SKM-1 treated with dmso at 0.1 percent for 144 hours (cell line): ENCODE measurements at regions not wholly inside any gene's neighbourhood (a gene's known extent, or its start where the extent isn't known, plus 50 kb on each side); places are given as distances from the start of the nearest gene placed in this dataset.
A peak's percentile ranks its signal among the peaks of the same experiment; 100 is the strongest.
"Not testable (repeated sequence)": the region's sequence is repeated elsewhere in the genome, so short reads cannot be mapped to it uniquely, and the experiment has no call there.

Experiments used
- DNase-seq: peaks from one replicate; lab custom pipeline; 2025; ENCODE audit not compliant: unreplicated experiment; lab: John Stamatoyannopoulos, UW

DNA sequence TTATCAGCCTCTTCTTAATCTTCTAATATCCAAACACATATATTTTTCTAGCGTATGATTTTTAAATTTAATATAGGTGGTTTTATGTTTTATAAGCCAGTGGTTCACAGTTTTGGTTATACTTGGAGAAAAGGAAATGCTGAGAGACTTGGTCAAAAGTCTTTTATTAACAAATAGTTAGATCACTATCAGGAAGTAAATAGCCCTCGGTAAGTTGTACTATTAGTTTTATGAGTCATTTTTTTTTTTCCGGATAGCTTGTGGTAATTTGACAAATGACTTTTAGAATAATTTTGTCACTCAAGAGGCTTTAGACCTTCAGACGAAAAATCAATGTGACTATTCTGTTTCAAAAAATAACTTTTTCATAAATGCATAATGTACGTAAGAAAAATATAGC, 232.2 kb upstream of the ROBO1 start:
- no peak for DNase-seq

DNA sequence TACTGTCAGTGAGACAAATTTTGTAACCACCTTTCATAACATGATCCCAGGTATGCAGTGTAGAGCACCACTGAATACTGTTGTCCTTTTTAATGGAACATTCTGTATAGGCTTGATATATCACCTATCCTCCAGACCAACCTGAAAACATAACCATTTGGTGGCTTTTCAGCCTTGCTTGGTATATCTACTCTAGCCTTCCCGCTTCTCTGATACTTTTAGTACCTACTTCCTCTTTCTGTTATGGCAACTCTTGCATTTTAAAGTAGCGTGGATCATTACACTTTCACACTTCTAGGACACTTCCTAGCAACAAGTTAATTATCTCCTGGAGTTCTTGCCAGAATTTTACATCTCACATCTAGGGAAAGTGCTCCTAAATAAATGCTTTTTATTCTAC, 226.6 kb upstream of the ROBO1 start:
- peak; percentile 21 for DNase-seq

DNA sequence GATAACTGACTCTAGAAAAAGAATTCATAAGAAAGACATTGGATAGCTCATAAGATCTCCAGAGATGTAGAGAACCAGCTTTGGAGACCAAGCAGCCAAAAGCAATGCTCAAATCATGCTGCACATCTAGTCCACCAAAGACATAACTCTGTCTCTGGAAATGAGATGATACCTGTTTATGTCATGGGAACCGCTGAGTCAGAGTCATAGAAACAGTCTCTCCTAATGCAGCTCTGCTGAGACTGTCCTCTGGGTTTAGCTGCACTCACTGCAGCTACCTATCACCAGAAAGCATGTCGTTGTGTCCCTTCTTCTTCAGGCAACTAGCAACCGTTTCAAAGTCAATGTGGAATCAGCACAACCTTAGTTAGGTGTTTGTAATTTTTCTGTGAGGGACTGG, 218.5 kb upstream of the ROBO1 start:
- no peak for DNase-seq

GRCh38 chr3:79985816-79986215, 218.0 kb upstream of the ROBO1 start:
- no peak for DNase-seq

DNA sequence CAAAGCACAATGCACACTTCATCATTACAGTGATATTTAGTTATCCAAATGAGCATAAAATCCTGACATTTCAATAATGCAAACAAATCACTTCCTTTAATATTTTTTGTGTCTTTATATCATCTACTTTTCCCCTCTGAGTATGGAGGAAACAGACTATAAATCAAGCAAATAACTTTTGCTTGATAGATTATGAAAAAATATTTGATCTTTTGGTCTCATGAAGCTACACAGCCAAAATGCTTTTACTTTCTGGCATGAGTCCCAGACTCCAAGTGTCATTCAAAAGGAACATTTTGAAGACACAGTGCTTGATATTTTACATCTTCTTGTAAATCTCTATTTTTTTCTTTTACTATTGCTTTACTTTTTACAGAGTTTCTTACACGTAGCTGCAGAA, 215.3 kb upstream of the ROBO1 start:
- no peak for DNase-seq

- no peak for DNase-seq
Observed at GRCh38 chr3:79979990-79980389, 212.2 kb upstream of the ROBO1 start.

- DNase-seq: no peak
Observed at GRCh38 chr3:79976466-79976865, 208.7 kb upstream of the ROBO1 start.

DNA sequence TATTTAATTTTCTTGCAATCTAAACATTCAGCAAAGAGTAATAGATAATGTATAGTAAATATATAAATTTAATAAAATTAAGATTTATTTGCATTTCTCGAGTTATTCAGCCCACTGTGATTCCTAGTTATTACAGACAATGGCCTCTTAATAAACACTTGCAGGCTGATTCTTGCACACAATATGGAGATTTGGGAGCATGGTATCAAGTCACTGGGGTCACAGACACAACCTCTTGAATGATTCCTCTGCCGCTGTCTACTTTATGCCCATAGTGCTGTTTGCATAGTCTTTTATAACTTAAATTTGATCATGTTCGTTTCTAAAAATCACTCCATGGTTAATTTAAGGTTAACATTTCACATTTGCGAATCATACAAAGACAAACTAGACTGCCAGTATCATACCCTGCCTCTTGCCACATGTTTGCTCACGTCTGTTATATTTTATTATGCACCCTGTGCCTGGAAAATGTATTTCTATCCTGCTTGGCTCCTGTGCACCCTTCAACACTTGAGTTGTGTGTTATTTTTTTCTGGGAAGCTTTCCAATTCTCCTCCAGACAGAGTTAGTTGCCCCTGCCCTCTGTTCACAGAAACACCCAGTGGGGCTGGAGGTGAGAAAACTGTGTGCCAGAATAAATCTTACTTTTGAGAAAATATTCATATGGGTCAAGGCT, 206.3 kb upstream of the ROBO1 start:
- no peak for DNase-seq

- DNase-seq: no peak
Observed at GRCh38 chr3:79973482-79973881, 205.7 kb upstream of the ROBO1 start.

DNA sequence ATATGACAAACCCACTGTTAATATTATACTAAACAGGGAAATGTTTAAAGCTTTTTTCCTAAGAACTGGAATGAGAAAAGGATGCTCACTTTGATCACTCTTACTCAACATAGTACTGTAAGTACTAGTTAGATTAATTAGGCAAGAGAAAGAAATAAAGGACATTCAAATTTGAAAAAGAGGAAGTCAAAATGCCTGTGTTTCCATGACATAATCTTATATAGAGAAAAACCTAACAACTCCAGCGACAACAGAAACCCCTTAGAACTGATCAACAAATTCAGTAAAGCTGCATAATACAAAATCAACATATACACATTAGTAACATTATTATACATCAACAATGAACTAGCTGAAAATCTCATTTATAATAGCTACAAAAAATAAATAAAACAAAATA, 200.6 kb upstream of the ROBO1 start:
- peak; percentile 7 for DNase-seq

DNA sequence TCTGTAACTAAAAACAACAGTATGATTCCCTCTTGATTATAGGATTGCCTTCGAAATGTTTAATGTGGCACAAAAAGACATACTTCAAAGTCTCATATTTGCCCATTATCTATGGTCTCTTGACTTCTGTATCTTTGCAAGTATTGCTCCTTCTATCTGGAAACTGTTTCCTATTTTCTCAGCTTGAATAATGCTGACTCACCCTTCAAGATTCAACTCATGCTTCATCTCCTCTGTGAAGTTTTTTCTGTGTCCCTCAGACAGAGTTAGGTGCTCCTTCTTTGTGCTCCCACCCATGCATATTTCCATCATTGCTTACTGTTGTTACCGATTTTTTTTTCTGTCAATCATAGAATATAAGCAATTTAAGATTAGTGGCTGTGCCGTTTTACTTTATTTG, 192.8 kb upstream of the ROBO1 start:
- DNase-seq: no peak

GRCh38 chr3:79957066-79957465, 189.3 kb upstream of the ROBO1 start:
- no peak for DNase-seq

DNA sequence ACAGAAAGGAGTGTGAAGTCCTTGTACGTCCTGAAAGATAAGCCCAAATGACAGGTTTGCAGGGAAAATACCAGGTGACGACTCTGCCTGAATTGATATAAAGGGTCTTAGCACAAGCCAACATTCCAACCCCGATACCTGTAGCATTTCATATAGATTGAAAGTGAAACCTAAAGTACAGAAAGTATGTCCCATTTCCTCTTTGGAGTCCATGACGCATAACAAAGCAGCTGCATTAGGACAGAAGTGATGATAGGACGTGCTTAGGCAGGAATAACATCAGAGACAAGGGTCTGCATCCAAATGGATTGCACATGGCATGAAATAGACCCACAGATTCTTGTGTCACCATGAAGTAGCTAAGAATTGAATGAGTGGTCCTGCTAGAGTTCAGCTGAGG, 187.0 kb upstream of the ROBO1 start:
- no peak for DNase-seq

DNA sequence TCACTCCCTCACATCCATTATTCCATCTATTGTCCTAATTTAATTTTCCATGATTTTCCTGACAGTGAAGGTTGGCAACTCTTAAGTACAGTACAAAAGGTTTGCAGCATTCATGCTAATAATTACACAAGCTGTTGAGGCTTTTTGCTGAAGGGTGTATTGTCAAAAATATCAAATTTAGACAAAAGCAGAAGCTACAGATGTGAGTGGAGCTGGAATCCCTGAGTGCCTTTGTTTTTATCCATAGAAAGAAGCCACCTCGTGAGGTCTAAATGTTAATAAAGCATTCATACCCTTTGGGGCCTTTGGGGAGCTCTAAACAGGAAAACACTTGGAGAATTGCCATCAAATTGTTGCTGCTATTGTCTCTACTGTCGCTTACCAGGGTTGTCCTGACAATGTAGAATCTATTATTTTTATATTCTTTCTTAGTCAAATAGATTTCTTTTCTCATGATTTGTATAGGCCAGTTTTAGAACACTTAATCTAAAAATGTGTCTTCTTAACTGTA, 185.8 kb upstream of the ROBO1 start:
- DNase-seq: no peak

DNA sequence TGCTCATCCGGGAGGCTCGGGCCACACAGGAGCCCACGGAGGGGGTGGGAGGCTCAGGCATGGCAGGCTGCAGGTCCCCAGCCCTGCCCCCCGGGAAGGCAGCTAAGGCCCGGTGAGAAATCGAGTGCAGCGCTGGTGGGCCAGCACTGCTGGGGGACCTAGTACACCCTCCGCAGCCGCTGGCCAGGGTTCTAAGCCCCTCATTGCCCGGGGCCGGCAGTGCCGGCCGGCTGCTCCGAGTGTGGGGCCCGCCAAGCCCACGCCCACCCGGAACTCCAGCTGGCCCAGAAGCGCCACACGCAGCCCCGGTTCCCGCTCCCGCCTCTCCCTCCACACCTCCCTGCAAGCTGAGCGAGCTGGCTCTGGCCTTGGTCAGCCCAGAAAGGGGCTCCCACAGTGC, 183.6 kb upstream of the ROBO1 start:
- not testable (repeated sequence) for DNase-seq

DNA sequence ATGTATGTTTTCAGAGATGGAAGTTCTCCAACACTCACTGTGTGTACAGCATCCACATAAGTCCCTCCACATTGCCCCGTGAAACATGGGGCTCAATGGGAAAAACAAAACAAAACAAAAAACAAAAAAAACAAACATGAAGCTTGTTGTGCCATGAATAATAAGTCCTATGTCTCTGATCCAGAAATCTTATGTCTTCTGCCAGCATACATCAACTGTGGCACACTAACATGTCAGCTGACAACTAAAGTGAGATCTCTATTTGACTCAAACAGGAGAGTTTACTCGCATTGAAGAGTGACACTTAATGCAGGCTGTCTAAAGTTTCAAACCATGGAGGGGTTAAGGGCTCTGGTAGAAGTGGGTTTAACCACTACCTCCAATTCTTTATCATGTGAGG, 180.2 kb upstream of the ROBO1 start:
- no peak for DNase-seq

- no peak for DNase-seq
Observed at GRCh38 chr3:79947469-79947868, 179.7 kb upstream of the ROBO1 start.

- DNase-seq: no peak
Observed at GRCh38 chr3:79937567-79937966, 169.8 kb upstream of the ROBO1 start.

GRCh38 chr3:79930196-79930595, 162.4 kb upstream of the ROBO1 start:
- DNase-seq: no peak

GRCh38 chr3:79928687-79929408, 161.1 kb upstream of the ROBO1 start:
- DNase-seq: no peak

GRCh38 chr3:79926522-79926921, 158.7 kb upstream of the ROBO1 start:
- DNase-seq: no peak

GRCh38 chr3:79922633-79923032, 154.8 kb upstream of the ROBO1 start:
- no peak for DNase-seq

DNA sequence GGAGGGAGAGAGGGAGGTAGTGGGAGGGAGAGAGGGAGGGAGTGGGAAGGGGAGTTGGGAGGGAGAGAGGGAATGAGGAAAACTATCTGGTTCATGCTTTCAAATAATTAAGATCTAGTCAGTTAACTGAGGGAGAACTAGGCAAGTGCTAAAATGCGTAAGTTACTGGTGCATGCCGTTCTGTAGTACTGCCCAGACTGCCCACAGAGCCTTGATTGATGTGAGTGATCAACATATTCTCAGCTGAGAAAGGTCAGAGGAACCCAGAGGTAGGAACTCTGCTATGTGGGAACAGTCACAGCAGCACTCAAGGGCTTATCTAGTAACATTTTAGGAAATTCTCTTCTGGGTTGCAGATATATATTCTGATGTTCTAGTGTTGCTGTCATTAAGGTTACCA, 149.8 kb upstream of the ROBO1 start:
- DNase-seq: no peak
